H1 (cell line): ENCODE measurements at regions not wholly inside any gene's neighbourhood (a gene's known extent, or its start where the extent isn't known, plus 50 kb on each side); places are given as distances from the start of the nearest gene placed in this dataset.

Experiments used
- CREB1 ChIP-seq: IDR thresholded peaks from 2 replicates; pipeline ENCODE4 v1.6.1; 2012; ENCODE audit warnings: inconsistent platforms
- CTCF ChIP-seq, 3 experiments: IDR thresholded peaks; 1 replicate in 2 of 3; 2 replicates in 1 of 3; pipeline versions ENCODE4 v1.5.1 to v1.6.1; 2011; ENCODE audit warnings: low read length in 3 of 3, mild to moderate bottlenecking in 3 of 3, inconsistent platforms in 2 of 3, low read depth in 1 of 3, moderate library complexity in 1 of 3; ENCODE audit not compliant: insufficient read depth in 1 of 3; ENCODE audit errors: control extremely low read depth in 1 of 3
- RAD21 ChIP-seq, 2 experiments: IDR thresholded peaks in 1 of 2; conservative IDR thresholded peaks in 1 of 2; 2 replicates each; pipeline ENCODE4 v1.6.1; 2011; ENCODE audit warnings: low read depth in 2 of 2, low read length in 2 of 2, improper control_type of control experiment in 1 of 2, inconsistent platforms in 1 of 2, mild to moderate bottlenecking in 1 of 2, moderate library complexity in 1 of 2
- TAF1 ChIP-seq: IDR thresholded peaks from 2 replicates; pipeline ENCODE4 v1.6.1; 2011; ENCODE audit warnings: mild to moderate bottlenecking, low read depth, low read length

- TF ChIP-seq TAF1: no peak
- TF ChIP-seq CTCF (IDR thresholded peaks at IDR 0.05; ENCODE audit: control extremely low read depth in 1 of 3, insufficient read depth in 1 of 3, low read depth in 1 of 3, low read length in 3 of 3): no peak
- no peak for TF ChIP-seq RAD21 (IDR thresholded peaks at IDR 0.05 in 1 of 2, conservative IDR thresholded peaks at IDR 0.05 in 1 of 2; ENCODE audit: low read depth in 2 of 2, low read length in 2 of 2)
- no peak for TF ChIP-seq CREB1
Measured at GRCh38 chr7:18288322-18289037, 207.1 kb upstream of the HDAC9 start.
